HUES48 (cell line): ENCODE measurements at regions not wholly inside any gene's neighbourhood (a gene's known extent, or its start where the extent isn't known, plus 50 kb on each side); places are given as distances from the start of the nearest gene placed in this dataset.
"Not testable (repeated sequence)": the region's sequence is repeated elsewhere in the genome, so short reads cannot be mapped to it uniquely, and the experiment has no call there.

Experiments used
- H3K27ac ChIP-seq: one replicate; pipeline ENCODE4 v1.7.0; 2013; ENCODE audit warnings: low read depth, low read length, inconsistent platforms
- H3K27me3 ChIP-seq: 2 replicates; pipeline ENCODE4 v1.6.1; 2013; ENCODE audit warnings: mild to moderate bottlenecking, low read length; ENCODE audit not compliant: control insufficient read depth, insufficient read depth
- H3K36me3 ChIP-seq: 2 replicates; pipeline ENCODE4 v1.6.1; 2013; ENCODE audit warnings: low read length; ENCODE audit not compliant: control insufficient read depth, insufficient read depth
- H3K4me1 ChIP-seq: 2 replicates; pipeline ENCODE4 v1.6.1; 2013; ENCODE audit warnings: mild to moderate bottlenecking, low read length; ENCODE audit not compliant: control insufficient read depth, insufficient read depth
- H3K4me3 ChIP-seq: 2 replicates; pipeline ENCODE4 v1.5.1; 2013; ENCODE audit warnings: mild to moderate bottlenecking, low read depth, low read length
- H3K9ac ChIP-seq: 2 replicates; pipeline ENCODE4 v1.6.1; 2013; ENCODE audit warnings: mild to moderate bottlenecking, low read depth, low read length, moderate library complexity
- H3K9me3 ChIP-seq: 2 replicates; pipeline ENCODE4 v1.6.1; 2013; ENCODE audit warnings: low read length; ENCODE audit not compliant: control insufficient read depth, insufficient read depth

DNA sequence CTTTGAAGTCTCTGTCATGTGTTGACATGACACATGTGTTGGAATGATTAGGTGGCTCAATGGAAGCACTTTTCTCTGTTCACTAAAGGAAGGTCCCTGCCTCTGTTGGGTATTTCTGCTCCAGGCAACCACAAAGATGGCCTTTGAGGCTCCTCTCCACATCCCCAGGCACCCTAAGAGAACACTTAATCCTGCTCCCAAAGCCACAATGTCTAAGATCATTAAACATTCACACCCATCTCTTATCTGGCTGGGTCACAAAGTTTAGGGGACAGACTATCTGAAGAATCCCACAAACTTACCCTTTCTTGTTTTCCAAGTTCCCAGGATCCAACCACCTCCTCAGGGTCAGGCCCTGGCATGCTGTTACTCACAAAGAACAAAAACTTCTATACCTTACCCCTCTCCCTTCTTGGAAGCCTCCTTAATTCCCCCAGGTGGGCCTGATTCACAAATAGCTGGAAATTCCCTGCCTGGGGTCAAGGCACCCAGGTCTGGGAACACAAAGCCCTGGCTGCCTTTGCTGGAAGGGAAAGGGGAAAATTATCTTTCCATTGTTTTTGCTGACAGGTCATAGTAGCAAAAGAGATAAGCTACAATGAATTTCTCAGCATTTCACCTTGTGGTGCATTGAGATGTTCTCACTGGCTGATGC, 333.7 kb downstream of the PCNX1 start:
- no peaks in the 10 kb centered on the region for H3K9me3 ChIP-seq
- no peak overlapping the region for H3K4me3 ChIP-seq
- H3K36me3 ChIP-seq = no peaks in the 10 kb centered on the region
- no peak overlapping the region for H3K27ac ChIP-seq
- H3K4me1 ChIP-seq = peaks cover 1% of the 10 kb centered on the region; the same call in 1 of the 2 replicates
- H3K9ac ChIP-seq = no peak overlapping the region
- H3K27me3 ChIP-seq = no peaks in the 10 kb centered on the region

DNA sequence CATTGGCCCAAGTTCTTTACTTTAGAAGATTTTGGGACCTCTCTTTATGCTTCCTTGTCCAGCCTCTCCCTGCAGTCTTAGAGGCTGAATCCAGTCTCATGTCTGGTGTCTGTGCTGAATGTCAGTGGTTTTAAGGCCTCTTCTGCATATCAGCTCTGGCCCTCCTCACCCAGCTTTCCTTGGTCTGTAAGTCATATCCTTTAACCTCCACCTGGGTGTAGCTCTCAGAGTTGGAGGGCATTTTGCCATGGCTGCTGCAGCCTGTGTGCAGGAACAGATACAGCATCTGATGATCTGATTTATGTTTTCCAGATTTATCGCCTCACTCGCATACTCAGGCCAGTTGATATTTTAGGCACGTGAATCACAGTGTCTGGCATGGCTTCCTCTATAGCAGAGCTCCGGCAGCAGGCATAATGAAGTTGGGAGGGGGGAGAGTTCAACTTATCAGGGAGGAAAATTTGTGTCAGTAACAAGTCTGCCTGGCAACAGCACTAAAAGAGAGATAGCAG, 335.0 kb downstream of the PCNX1 start:
- H3K4me1 ChIP-seq = no peaks in the 10 kb centered on the region
- H3K9ac ChIP-seq = no peak overlapping the region
- no peak overlapping the region for H3K4me3 ChIP-seq
- no peaks in the 10 kb centered on the region for H3K9me3 ChIP-seq
- H3K36me3 ChIP-seq = no peaks in the 10 kb centered on the region
- no peak overlapping the region for H3K27ac ChIP-seq
- H3K27me3 ChIP-seq = no peaks in the 10 kb centered on the region

DNA sequence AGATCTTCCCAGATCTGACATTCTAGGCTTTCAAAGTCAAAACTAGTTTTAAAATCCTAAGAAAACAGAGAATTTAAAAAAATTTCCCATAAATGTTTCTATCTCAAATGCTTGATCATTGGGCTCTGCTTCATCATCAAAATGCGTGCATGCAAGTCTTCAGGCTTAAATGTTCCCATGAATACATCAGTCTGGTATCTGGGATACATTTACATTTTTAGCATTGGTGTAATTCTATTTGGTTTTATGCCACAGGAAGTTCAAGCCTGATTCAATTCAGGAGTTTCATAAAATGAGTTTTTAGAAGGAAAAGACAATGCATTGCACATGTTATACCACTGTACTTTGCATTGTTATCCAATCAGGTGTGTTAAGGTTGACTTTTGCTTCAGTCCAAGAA, 336.4 kb downstream of the PCNX1 start:
- Histone ChIP-seq H3K4me1 (no peaks in the 10 kb centered on the region), H3K36me3 (no peaks in the 10 kb centered on the region), H3K9ac (no peak overlapping the region), H3K9me3 (no peaks in the 10 kb centered on the region), H3K27me3 (no peaks in the 10 kb centered on the region), H3K27ac (no peak overlapping the region), H3K4me3 (no peak overlapping the region)

DNA sequence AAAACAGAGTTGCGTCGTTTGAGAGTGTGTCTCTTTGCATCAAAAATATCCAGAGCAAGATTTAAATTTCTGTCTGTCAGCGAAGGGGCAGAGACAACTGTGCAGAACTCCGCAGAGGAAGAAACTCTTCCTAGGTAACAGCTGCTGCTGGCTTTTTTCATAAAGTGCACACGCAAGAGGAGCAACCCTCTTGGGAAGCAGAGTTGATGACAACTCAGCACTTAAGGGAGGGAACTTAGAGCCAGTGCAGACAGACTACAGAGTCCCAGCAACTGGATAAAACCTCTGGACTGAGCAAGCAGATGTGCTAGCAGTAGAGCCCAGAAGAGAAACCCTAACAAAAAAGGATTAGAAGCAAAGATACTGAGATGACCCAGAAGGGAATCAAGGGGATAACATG, 337.1 kb downstream of the PCNX1 start:
- H3K4me3 ChIP-seq = no peak overlapping the region
- no peaks in the 10 kb centered on the region for H3K27me3 ChIP-seq
- H3K27ac ChIP-seq = no peak overlapping the region
- no peak overlapping the region for H3K9ac ChIP-seq
- H3K9me3 ChIP-seq = no peaks in the 10 kb centered on the region
- no peaks in the 10 kb centered on the region for H3K4me1 ChIP-seq
- H3K36me3 ChIP-seq = no peaks in the 10 kb centered on the region

DNA sequence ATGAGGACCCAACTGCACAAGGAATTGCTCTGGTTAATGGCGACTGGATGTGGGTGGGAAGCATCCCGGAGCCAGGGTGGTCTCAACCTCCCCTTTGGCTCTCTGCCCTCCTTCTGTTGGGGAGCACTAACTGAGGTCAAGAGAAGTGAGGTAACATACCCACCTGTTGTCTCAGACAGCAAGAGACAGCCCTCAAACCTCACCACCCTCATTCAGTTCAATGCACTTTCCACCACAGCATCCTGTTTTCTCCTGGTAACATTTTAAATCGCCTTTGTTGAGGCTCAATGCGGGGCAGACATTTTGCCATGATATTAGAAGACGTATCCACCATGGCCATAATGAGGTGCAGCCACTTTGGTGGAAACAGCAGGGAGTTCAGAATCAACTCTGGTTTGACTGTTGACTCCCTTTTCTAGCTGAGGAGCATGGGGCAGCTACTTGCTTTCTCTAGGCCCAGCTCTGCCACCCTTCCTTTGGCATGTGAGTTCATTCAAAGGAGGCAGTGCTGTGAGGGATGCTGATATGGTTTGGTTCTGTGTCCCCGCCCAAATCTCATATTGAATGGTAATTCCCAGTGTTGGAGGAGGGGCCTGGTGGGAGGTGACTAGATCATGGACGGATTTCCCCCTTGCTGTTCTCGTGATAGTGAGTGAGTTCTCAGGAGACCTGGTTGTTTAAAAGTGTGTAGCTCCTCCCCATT, 338.6 kb downstream of the PCNX1 start:
- H3K4me1 ChIP-seq = no peaks in the 10 kb centered on the region
- H3K27ac ChIP-seq = no peak overlapping the region

DNA sequence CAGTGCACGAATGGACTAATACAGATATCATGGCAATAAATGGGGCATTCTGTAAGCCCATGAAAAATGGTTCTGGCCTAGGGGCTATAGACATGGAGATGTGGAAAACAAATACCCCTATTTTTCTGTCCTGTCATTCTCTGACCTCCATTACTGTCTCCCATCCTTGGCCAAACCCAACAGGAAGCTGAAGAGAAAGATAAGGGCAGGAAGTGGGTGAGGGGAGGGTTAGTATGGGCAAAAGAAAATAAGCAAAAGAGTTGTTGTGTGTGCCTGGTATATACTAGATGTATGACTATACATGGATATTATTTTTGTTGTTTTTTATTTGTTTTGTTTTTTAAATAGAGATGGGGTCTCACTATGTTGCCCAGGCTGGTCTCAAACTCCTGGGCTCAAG, 339.3 kb downstream of the PCNX1 start:
- H3K9me3 ChIP-seq = no peaks in the 10 kb centered on the region
- H3K4me1 ChIP-seq = no peaks in the 10 kb centered on the region
- no peaks in the 10 kb centered on the region for H3K36me3 ChIP-seq
- no peaks in the 10 kb centered on the region for H3K27me3 ChIP-seq
- no peak overlapping the region for H3K4me3 ChIP-seq
- H3K9ac ChIP-seq = no peak overlapping the region
- H3K27ac ChIP-seq = no peak overlapping the region

More for the DNA sequence above, 338.6 kb downstream of the PCNX1 start:
- Histone ChIP-seq H3K9me3 (no peaks in the 10 kb centered on the region), H3K9ac (no peak overlapping the region), H3K36me3 (no peaks in the 10 kb centered on the region), H3K27me3 (no peaks in the 10 kb centered on the region), H3K4me3 (no peak overlapping the region)

DNA sequence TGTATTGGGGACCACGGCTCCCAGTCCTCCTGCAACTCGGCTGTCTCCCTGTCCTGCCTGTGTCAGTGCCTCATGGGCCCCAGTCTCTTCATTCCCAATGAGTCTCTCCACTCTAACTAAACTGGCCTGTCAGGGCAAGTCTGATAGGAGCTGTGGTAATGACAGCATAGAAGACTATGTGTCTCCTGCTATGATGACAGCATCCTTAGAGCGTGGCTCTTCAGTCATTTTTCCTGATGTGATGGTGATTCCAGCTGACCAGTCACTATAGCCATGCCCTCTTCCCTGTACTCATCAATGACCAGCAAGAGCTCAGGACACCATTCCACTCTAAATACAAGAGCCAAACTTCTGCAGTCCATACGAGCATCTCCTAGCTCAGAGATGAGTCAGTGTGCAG, 339.8 kb downstream of the PCNX1 start:
- Histone ChIP-seq H3K9ac (no peak overlapping the region), H3K4me1 (no peaks in the 10 kb centered on the region), H3K27me3 (no peaks in the 10 kb centered on the region), H3K27ac (no peak overlapping the region), H3K4me3 (no peak overlapping the region), H3K9me3 (no peaks in the 10 kb centered on the region), H3K36me3 (no peaks in the 10 kb centered on the region)

DNA sequence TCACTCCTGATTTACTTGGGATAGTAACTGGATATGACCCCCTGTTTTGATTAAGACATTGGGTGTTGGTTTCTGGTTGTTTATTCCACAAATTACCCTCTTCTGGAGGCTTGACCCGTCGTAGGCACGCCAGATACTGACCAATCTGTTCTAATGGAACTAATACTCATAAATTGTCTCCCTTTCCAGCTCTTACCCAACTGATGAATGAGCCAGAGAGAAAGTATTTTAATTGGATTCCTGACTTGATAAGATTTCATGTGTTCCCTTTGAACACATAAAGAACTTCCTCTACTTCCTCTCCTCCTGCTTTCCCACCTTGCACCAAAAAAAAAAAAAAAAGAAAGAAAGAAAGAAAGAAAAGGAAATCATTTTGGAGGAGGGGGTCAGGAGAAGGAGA, 340.9 kb downstream of the PCNX1 start:
- H3K9ac ChIP-seq = no peak overlapping the region
- H3K27ac ChIP-seq = no peak overlapping the region
- no peaks in the 10 kb centered on the region for H3K36me3 ChIP-seq
- no peaks in the 10 kb centered on the region for H3K4me1 ChIP-seq
- H3K27me3 ChIP-seq = no peaks in the 10 kb centered on the region
- H3K4me3 ChIP-seq = no peak overlapping the region
- H3K9me3 ChIP-seq = no peaks in the 10 kb centered on the region

DNA sequence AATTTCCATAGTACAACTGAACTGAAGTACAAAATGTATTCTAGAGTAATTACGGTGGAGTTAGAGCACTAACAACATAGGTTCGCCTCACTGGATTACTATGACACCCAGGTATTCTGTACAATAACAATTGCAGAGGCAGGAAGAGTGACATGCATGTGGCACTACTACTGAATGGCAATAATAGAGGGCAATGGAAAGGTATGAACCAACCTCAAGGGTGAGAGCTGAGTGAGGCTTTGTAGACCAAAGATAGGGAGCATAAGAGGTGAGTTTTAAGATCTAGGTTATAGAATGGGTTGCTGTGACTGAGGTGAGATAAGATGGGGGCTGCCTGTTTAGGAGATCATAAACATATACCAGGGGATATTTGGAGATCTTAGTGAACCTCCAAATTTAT, 343.1 kb downstream of the PCNX1 start:
- H3K36me3 ChIP-seq = no peaks in the 10 kb centered on the region
- H3K9me3 ChIP-seq = no peaks in the 10 kb centered on the region
- no peak overlapping the region for H3K27ac ChIP-seq
- H3K9ac ChIP-seq = no peak overlapping the region
- H3K4me1 ChIP-seq = no peaks in the 10 kb centered on the region
- no peak overlapping the region for H3K4me3 ChIP-seq
- no peaks in the 10 kb centered on the region for H3K27me3 ChIP-seq

DNA sequence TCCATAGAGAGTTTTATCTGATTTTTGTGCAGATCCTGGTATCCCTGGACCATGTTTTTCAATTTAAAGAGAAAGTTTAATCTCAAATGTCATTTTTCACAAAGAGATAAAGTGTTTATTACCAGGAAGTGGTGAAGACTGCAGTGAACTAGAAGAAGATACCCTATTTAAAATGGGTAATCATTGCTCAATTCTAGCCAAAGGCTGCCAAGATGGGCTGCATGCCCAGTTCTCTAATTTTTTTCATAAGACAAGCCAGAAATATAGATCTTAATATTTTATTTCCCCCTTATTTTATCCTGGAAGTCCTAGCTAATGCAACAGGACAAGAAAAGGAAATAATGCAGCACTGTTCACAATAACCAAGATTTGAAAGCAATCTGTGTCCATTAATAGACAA, 343.5 kb downstream of the PCNX1 start:
- Histone ChIP-seq H3K27me3 (no peaks in the 10 kb centered on the region), H3K9me3 (no peaks in the 10 kb centered on the region), H3K4me3 (no peak overlapping the region), H3K9ac (no peak overlapping the region), H3K36me3 (no peaks in the 10 kb centered on the region), H3K4me1 (no peaks in the 10 kb centered on the region), H3K27ac (no peak overlapping the region)

DNA sequence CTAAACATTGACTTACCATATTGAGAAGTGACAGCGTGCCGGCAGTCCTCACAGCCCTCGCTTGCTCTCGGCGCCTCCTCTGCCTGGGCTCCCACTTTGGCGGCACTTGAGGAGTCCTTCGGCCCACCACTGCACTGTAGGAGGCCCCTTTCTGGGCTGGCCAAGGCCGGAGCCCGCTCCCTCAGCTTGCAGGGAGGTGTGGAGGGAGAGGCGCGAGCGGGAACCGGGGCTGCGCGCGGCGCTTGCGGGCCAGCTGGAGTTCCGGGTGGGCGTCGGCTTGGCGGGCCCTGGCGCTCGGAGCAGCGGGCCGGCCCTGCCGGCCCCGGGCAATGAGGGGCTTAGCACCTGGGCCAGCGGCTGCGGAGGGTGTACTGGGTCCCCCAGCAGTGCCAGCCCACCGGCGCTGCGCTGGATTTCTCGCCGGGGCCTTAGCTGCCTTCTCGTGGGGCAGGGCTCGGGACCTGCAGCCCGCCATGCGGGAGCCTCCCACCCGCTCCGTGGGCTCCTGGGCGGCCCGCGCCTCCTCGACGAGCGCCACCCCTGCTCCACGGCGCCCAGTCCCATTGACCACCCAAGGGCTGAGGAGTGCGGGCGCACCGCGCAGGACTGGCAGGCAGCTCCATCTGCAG, 346.9 kb downstream of the PCNX1 start:
- not testable (repeated sequence) for H3K27ac ChIP-seq, H3K27me3 ChIP-seq, H3K4me1 ChIP-seq, H3K9me3 ChIP-seq, H3K4me3 ChIP-seq, H3K9ac ChIP-seq, H3K36me3 ChIP-seq
